Activated CD4-positive, alpha-beta T cell treated with anti-CD3 and anti-CD28 coated beads for 24 hours (primary cell): ENCODE measurements at regions not wholly inside any gene's neighbourhood (a gene's known extent, or its start where the extent isn't known, plus 50 kb on each side); places are given as distances from the start of the nearest gene placed in this dataset.
A peak's percentile ranks its signal among the peaks of the same experiment; 100 is the strongest.

ENCODE experiments used
- DNase-seq, 2 donors: peaks; one replicate each; pipeline ENCODE4 v3.0.0-alpha.2; 2020; ENCODE audit warnings: low read depth in 2 of 2

DNA sequence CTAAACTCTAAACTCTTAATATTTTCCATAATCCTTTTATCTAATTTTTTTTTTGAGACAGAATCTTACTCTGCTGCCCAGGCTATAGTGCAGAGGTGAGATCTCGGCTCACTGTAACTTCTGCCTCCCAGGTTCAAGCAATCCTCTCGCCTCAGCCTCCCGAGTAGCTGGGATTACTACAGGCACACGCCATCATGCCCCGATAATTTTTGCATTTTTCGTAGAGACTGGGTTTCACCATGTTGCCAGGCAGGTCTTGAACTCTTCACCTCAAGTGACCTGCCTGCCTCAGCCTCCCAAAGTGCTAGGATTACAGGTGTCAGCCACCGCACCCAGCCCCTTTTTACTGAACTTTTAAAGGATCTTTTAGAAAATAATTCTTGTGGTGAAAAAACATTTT lies 110.2 kb upstream of the PHF14 start:
- DNase-seq: no peak

DNA sequence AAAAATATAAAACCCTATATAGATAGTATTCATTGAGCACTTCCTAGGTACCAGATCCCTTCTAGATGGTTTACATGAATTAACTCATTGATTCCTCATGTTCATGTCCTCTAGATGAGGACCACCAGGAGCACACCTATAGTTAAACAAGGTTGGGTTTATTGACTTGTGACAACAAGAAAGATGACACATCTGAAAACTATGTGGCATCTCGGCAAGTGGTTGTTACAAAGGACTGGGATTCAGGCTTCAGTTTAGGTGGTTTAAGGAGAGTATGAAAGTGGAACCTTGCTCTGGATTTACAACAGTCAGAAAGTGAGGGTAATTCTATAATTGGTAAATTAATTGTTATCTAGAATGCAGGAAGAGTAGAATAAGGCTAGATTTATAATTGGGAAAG lies 99.0 kb upstream of the PHF14 start:
- DNase-seq: no peak

DNA sequence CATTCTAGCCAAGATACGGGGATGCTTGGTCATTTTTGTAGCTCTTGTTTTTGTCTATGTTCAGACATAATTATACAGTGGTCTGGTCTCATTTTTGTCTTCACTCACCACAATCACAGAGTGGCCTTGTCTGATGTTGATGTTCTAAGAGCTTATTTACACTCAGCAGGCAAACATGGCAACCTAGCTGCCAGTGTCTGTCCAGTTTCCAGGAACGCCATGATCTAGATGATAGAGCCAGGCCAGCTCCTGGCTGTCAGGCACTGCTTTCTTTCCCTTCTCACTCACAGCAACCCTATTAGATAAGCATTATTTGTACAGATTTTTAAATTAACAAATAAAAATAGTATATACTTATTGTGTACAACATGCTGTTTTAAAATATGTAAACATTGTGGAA lies 98.6 kb upstream of the PHF14 start:
- no peak for DNase-seq

- DNase-seq: no peak
These were observed 84.8 kb upstream of the PHF14 start for GRCh38 chr7:10888861-10889260.

GRCh38 chr7:10889266-10889898 lies 84.3 kb upstream of the PHF14 start:
- DNase-seq: peak; percentile 7 to 27

DNA sequence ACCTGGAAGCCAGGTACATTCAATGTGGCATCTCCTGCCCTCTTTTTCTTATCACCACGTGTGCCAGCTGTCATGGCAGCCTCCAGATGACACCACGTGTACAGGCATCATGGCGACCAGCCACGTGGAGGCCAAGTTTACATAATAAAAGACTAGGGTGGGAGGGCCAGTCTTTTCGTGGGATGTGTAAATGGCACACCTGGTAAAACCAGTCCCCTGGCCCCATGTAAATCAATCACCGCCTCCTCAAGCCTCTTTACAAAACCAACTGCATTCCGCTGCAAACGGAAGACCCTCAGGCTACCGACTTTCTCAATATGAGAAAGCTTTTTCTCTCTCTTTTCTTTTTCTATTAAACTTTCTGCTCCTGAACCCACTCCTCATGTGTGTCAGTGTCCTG lies 65.1 kb upstream of the PHF14 start:
- no peak for DNase-seq

DNA sequence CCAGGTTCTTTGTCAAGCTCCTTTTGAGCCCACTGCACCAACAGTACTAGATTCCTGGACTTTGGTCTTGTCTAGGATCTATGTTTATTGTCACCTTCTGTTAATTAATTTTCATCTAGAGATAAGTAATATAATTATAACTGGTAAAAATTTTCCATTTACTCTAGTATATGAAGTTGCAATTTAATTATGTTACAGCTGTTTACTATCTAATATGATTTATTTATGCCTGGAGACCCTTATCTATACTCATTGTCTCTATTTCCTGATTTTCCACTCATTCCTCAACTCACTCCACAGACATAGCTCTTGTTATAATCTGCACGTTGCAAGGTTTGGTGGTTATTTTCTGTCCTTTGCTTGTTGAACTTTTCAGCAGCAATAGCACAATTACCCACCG lies 63.2 kb upstream of the PHF14 start:
- DNase-seq: no peak

- DNase-seq: no peak
These were observed 61.6 kb upstream of the PHF14 start for GRCh38 chr7:10912077-10912476.

GRCh38 chr7:10913457-10913856 lies 60.2 kb upstream of the PHF14 start:
- DNase-seq: no peak

DNA sequence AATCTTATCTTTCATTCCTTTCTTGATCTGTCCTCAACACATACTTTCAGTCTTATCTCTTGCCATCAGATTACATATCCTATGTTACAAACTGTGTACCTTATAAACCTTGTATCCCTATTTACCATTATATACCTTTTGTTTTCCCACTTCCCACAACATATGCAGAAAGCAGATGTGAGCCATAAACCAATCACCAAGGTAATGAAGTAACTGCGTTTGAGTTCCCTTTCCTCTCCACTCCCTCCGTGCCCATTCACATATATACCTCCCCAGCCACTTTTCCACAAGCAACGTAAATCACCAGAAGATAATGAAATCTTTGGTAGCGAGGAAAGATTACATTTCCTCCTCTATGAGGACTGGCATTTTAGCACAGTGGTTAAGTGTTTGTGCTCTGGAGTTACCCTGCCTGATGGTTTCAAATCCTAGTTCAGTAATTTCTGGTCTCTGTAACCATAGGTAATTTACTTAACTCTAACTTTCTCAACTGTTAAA lies 55.5 kb upstream of the PHF14 start:
- DNase-seq: no peak

GRCh38 chr7:10919923-10920322 lies 53.7 kb upstream of the PHF14 start:
- no peak for DNase-seq
